HFFc6 (cell line): ENCODE measurements at regions not wholly inside any gene's neighbourhood (a gene's known extent, or its start where the extent isn't known, plus 50 kb on each side); places are given as distances from the start of the nearest gene placed in this dataset.

ENCODE experiments used
- DNase-seq: peaks from one replicate; pipeline ENCODE4 v3.0.0-alpha.2; 2018
- H3K27ac Mint-ChIP-seq: 2 replicates; pipeline ENCODE4 v1.8.0; 2020; ENCODE audit warnings: mild to moderate bottlenecking, mixed read lengths
- H3K27me3 Mint-ChIP-seq: 2 replicates; pipeline ENCODE4 v1.8.0; 2021; ENCODE audit warnings: mild to moderate bottlenecking, moderate library complexity, mixed read lengths; ENCODE audit not compliant: insufficient read depth
- H3K36me3 Mint-ChIP-seq: 2 replicates; pipeline ENCODE4 v1.8.0; 2021; ENCODE audit warnings: low read depth, mixed read lengths
- H3K4me1 Mint-ChIP-seq: 2 replicates; pipeline ENCODE4 v1.8.0; 2020; ENCODE audit warnings: low read depth, mixed read lengths
- H3K4me3 Mint-ChIP-seq: 2 replicates; pipeline ENCODE4 v1.8.0; 2020; ENCODE audit warnings: mild to moderate bottlenecking, moderate library complexity, mixed read lengths
- H3K9me3 Mint-ChIP-seq: 2 replicates; pipeline ENCODE4 v1.8.0; 2020; ENCODE audit warnings: mild to moderate bottlenecking, mixed read lengths
- TF ChIP-seq, protein P1 (sequence below): fragments of 200-600 bp; sonication (generic); IDR thresholded peaks from 2 replicates; pipeline ENCODE4 v1.5.0; 2021; ENCODE audit warnings: antibody characterized with exemption, mild to moderate bottlenecking

DNA sequence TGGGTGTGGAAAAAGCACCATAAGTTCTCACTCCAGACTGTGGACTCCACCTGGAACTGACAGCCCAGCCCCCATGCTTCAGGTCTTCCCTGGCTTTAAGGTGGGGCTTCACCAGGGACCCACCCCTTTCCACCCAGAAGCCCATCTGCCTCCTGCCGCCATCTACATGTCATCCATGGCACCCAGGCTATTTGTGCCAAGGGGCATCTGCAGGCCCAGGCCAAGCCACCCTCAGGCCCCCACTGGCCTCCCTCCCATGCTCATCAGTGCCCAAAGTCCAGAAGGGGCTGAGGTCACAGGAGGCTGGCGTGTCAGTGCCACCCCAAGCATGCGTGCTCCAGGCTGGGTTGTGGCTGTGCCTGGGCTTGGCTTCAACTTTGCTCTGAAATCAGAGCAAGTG is 212.2 kb upstream of the DIO3 start:
- no peaks in the 10 kb centered on the region for H3K36me3 Mint-ChIP-seq
- peaks cover 34% of the 10 kb centered on the region for H3K9me3 Mint-ChIP-seq
- TF ChIP-seq, protein P1, sequence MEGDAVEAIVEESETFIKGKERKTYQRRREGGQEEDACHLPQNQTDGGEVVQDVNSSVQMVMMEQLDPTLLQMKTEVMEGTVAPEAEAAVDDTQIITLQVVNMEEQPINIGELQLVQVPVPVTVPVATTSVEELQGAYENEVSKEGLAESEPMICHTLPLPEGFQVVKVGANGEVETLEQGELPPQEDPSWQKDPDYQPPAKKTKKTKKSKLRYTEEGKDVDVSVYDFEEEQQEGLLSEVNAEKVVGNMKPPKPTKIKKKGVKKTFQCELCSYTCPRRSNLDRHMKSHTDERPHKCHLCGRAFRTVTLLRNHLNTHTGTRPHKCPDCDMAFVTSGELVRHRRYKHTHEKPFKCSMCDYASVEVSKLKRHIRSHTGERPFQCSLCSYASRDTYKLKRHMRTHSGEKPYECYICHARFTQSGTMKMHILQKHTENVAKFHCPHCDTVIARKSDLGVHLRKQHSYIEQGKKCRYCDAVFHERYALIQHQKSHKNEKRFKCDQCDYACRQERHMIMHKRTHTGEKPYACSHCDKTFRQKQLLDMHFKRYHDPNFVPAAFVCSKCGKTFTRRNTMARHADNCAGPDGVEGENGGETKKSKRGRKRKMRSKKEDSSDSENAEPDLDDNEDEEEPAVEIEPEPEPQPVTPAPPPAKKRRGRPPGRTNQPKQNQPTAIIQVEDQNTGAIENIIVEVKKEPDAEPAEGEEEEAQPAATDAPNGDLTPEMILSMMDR = no peak
- H3K4me3 Mint-ChIP-seq = no peak overlapping the region
- H3K27me3 Mint-ChIP-seq = peaks cover 6% of the 10 kb centered on the region
- H3K4me1 Mint-ChIP-seq = no peaks in the 10 kb centered on the region
- no peak for DNase-seq
- no peak overlapping the region for H3K27ac Mint-ChIP-seq

DNA sequence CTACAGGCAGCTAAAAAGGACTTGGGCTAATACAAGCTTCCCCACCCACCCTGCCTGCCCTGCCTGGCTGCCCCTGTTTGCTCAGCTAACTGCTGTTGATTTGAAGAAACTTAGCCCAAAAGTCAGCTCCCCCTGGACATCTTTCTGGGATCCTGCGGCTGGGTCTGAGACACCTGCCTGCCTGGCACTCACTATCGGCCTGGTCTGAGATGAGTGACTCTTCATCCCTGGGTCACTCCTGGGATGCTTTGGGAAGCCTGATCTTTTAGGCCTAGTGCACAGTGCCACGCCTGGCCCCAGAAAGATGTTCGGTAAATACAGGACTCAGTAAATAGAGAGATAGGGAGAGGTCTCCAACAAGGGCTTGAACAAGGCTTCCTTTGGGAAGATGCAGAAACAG is 211.3 kb upstream of the DIO3 start:
- DNase-seq = no peak
- H3K4me3 Mint-ChIP-seq = no peak overlapping the region
- H3K27me3 Mint-ChIP-seq = peaks cover 4% of the 10 kb centered on the region
- H3K27ac Mint-ChIP-seq = no peak overlapping the region
- peaks cover 44% of the 10 kb centered on the region for H3K9me3 Mint-ChIP-seq
- no peaks in the 10 kb centered on the region for H3K4me1 Mint-ChIP-seq
- TF ChIP-seq, protein P1 = no peak
- H3K36me3 Mint-ChIP-seq = peaks cover 2% of the 10 kb centered on the region; the same call in 1 of the 2 replicates

DNA sequence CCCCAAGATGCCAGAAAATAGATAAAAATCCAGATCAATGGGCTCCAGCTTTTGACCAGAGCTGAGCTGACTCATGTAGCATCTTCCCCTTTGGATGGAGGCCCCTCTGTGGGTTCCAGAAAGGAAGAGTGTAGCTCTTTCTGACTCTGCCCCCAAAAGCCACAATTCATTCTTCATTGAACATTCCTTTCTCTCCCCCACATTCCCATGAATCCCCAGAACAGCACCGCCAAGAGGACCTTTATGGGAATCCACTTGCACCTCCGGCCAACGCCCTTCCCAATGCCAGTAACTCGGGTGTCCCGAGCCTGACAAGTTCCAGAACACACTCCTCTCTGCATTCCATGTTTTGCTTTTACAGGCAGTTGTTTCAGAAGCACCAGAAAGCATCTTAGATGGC is 210.6 kb upstream of the DIO3 start:
- no peak overlapping the region for H3K27ac Mint-ChIP-seq
- peaks cover 6% of the 10 kb centered on the region; the same call in 1 of the 2 replicates for H3K36me3 Mint-ChIP-seq
- H3K9me3 Mint-ChIP-seq = peaks cover 48% of the 10 kb centered on the region
- peaks cover 6% of the 10 kb centered on the region for H3K27me3 Mint-ChIP-seq
- TF ChIP-seq, protein P1 = no peak
- no peak overlapping the region for H3K4me3 Mint-ChIP-seq
- no peak for DNase-seq
- H3K4me1 Mint-ChIP-seq = no peaks in the 10 kb centered on the region

DNA sequence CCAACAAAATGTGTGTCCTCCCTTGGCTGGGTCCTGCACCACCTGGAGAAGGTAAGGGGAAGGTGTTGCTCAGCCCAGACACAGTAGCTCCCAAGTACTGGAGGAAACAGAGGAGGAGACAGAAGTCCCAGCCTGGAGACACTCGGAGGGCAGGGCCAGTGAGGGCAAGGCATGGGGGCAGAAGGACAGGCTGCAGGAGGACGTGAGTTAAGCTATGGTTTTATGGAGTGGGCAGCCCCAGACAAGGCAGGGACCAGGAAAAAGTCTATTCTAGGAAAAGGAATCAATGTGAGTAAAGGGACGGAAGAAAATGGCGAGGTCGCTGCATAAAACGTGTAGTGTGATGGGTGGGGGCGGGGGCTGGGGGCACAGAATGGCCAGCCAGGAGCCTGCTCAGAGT is 210.1 kb upstream of the DIO3 start:
- H3K4me3 Mint-ChIP-seq = no peak overlapping the region
- TF ChIP-seq, protein P1 = no peak
- peaks cover 53% of the 10 kb centered on the region for H3K9me3 Mint-ChIP-seq
- H3K4me1 Mint-ChIP-seq = no peaks in the 10 kb centered on the region
- no peak for DNase-seq
- H3K27ac Mint-ChIP-seq = no peak overlapping the region
- peaks cover 7% of the 10 kb centered on the region for H3K27me3 Mint-ChIP-seq
- H3K36me3 Mint-ChIP-seq = peaks cover 6% of the 10 kb centered on the region; the same call in 1 of the 2 replicates

DNA sequence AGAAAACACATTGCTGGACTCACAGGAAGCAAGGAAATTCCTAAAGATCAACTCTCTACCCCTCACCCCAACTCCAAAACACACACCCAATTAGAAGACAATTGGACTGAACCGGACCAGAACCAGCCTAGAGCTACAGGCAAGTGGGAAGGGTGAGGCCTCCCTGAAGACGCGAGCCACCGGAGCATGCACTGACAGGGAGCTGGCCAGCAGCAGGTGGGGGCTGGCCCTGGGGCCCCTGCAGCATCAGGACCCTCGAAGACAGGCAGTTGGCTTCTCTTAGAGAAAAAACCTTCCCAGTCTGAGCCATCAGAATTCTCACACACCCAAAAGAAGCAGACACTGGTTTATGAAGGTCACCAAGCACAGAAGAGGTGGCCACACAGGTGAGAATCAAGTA is 209.5 kb upstream of the DIO3 start:
- H3K4me3 Mint-ChIP-seq = no peak overlapping the region

More for the DNA sequence above, 209.5 kb upstream of the DIO3 start:
- DNase-seq = no peak
- Mint-ChIP-seq H3K36me3 (peaks cover 6% of the 10 kb centered on the region; the same call in 1 of the 2 replicates), H3K27me3 (peaks cover 11% of the 10 kb centered on the region), H3K27ac (no peak overlapping the region), H3K9me3 (peaks cover 59% of the 10 kb centered on the region), H3K4me1 (no peaks in the 10 kb centered on the region)
- TF ChIP-seq, protein P1 = no peak
